IPS-11a (cell line): ENCODE measurements at regions not wholly inside any gene's neighbourhood (a gene's known extent, or its start where the extent isn't known, plus 50 kb on each side); places are given as distances from the start of the nearest gene placed in this dataset.

ENCODE experiments used
- H3K4me3 ChIP-seq: one replicate; pipeline ENCODE4 v1.5.1; 2013; ENCODE audit warnings: low read depth, low read length, control low read depth

GRCh38 chr4:24070117-24070516 lies 180.3 kb upstream of the PPARGC1A start:
- no peak overlapping the region for H3K4me3 ChIP-seq

GRCh38 chr4:24067367-24068193 lies 177.7 kb upstream of the PPARGC1A start:
- H3K4me3 ChIP-seq = no peak overlapping the region

GRCh38 chr4:24065974-24066373 lies 176.1 kb upstream of the PPARGC1A start:
- H3K4me3 ChIP-seq = no peak overlapping the region

- no peak overlapping the region for H3K4me3 ChIP-seq
Observed at GRCh38 chr4:24063731-24064130, 173.9 kb upstream of the PPARGC1A start.

- H3K4me3 ChIP-seq = no peak overlapping the region
Observed at GRCh38 chr4:24060932-24061331, 171.1 kb upstream of the PPARGC1A start.

- no peak overlapping the region for H3K4me3 ChIP-seq
Observed at GRCh38 chr4:24059839-24060238, 170.0 kb upstream of the PPARGC1A start.

GRCh38 chr4:24057915-24058559 lies 168.2 kb upstream of the PPARGC1A start:
- no peak overlapping the region for H3K4me3 ChIP-seq

- H3K4me3 ChIP-seq = no peak overlapping the region
Observed at GRCh38 chr4:24056289-24056688, 166.4 kb upstream of the PPARGC1A start.

GRCh38 chr4:24055623-24056022 lies 165.8 kb upstream of the PPARGC1A start:
- H3K4me3 ChIP-seq = no peak overlapping the region

- H3K4me3 ChIP-seq = no peak overlapping the region
Observed at GRCh38 chr4:24054910-24055309, 165.1 kb upstream of the PPARGC1A start.

GRCh38 chr4:24053934-24054333 lies 164.1 kb upstream of the PPARGC1A start:
- no peak overlapping the region for H3K4me3 ChIP-seq

GRCh38 chr4:24044610-24045589 lies 155.1 kb upstream of the PPARGC1A start:
- H3K4me3 ChIP-seq = no peak overlapping the region

- no peak overlapping the region for H3K4me3 ChIP-seq
Observed at GRCh38 chr4:24042094-24042493, 152.2 kb upstream of the PPARGC1A start.

GRCh38 chr4:24040811-24041210 lies 151.0 kb upstream of the PPARGC1A start:
- H3K4me3 ChIP-seq = no peak overlapping the region

- no peak overlapping the region for H3K4me3 ChIP-seq
Observed at GRCh38 chr4:24033626-24034025, 143.8 kb upstream of the PPARGC1A start.

GRCh38 chr4:24032371-24032989 lies 142.6 kb upstream of the PPARGC1A start:
- H3K4me3 ChIP-seq = no peak overlapping the region

- H3K4me3 ChIP-seq = no peak overlapping the region
Observed at GRCh38 chr4:24026596-24026995, 136.7 kb upstream of the PPARGC1A start.

GRCh38 chr4:24024605-24025004 lies 134.8 kb upstream of the PPARGC1A start:
- no peak overlapping the region for H3K4me3 ChIP-seq

- H3K4me3 ChIP-seq = no peak overlapping the region
Observed at GRCh38 chr4:24024157-24024556, 134.3 kb upstream of the PPARGC1A start.

- no peak overlapping the region for H3K4me3 ChIP-seq
Observed at GRCh38 chr4:24015782-24016181, 125.9 kb upstream of the PPARGC1A start.
